HepG2 (cell line): ENCODE measurements at regions not wholly inside any gene's neighbourhood (a gene's known extent, or its start where the extent isn't known, plus 50 kb on each side); places are given as distances from the start of the nearest gene placed in this dataset.

Experiments used
- ATAC-seq: fragments of 200-7000 bp; cut with Tn5 transposase; 3 replicates; pipeline ENCODE4 v1.9.1; 2020; ENCODE audit warnings: mild to moderate bottlenecking, moderate library complexity
- BruUV-seq: library from RNA; stranded (reverse); fragments of 400-500 nt; replicated peaks from 2 replicates; lab custom pipeline; 2021; lab: Mats Ljungman, UMichigan
- CTCF ChIA-PET: fragments of 300-600 bp; formaldehyde crosslinking; extraction: SDS; loops from one replicate; lab custom pipeline; 2021; ENCODE audit warnings: low total read pairs, inconsistent platforms, low intra/inter-chr PET ratio; lab: Yijun Ruan, JAX
- POLR2A ChIA-PET: fragments of 350-600 bp; sonication (Branson Sonifier 250); formaldehyde crosslinking; loops from one replicate; lab custom pipeline; 2020; ENCODE audit warnings: antibody characterized with exemption, inconsistent platforms; lab: Yijun Ruan, JAX
- DNase-seq: peaks from one replicate; pipeline ENCODE4 v3.0.0-alpha.2; 2015; ENCODE audit warnings: low spot score
- FAIRE-seq: peaks from 3 replicates; lab custom pipeline; 2011; peaks lifted over from hg19 to GRCh38; lab: Jason Lieb, UNC
- H2AFZ ChIP-seq: one replicate; pipeline ENCODE4 v1.6.1; 2011; ENCODE audit warnings: low read length, inconsistent platforms
- H3K27ac ChIP-seq: fragments of 300-600 bp; 3 replicates; pipeline ENCODE4 v1.8.0; 2011; ENCODE audit warnings: mixed run types, mild to moderate bottlenecking, mixed read lengths, low read length, inconsistent platforms; ENCODE audit not compliant: insufficient read depth; ENCODE audit errors: extremely low read length
- H3K27me3 ChIP-seq, 2 experiments: fragments of 200-600 bp in 1 of 2; 2 replicates in 1 of 2; 3 replicates in 1 of 2; pipeline versions ENCODE4 v1.6.0 to v1.8.0; 2011; ENCODE audit warnings: low read length in 2 of 2, mild to moderate bottlenecking in 2 of 2, moderate library complexity in 2 of 2, inconsistent platforms in 1 of 2; ENCODE audit not compliant: insufficient read depth in 2 of 2, control insufficient read depth in 1 of 2
- H3K36me3 ChIP-seq, 2 experiments: fragments of 200-600 bp in 1 of 2; replicated peaks in 1 of 2; 2 replicates in 1 of 2; 3 replicates in 1 of 2; pipeline versions ENCODE4 v1.5.1 to v1.8.0; 2011; ENCODE audit warnings: low read length in 2 of 2, inconsistent platforms in 1 of 2; ENCODE audit not compliant: insufficient read depth in 2 of 2, control insufficient read depth in 1 of 2
- H3K4me1 ChIP-seq: 2 replicates; pipeline ENCODE4 v1.5.1; 2012; ENCODE audit warnings: low read length, inconsistent platforms; ENCODE audit not compliant: insufficient read depth
- H3K4me2 ChIP-seq: 2 replicates; pipeline ENCODE4 v1.6.0; 2011; ENCODE audit warnings: low read depth, low read length, inconsistent platforms
- H3K4me3 ChIP-seq, 3 experiments: fragments of 200-600 bp in 1 of 3; sonication (generic), shearing (Covaris generic) in 1 of 3; replicated peaks in 1 of 3; 2 replicates each; pipeline ENCODE4 v1.5.1; 2011 to 2016; ENCODE audit warnings: low read length in 3 of 3, inconsistent platforms in 2 of 3, low read depth in 2 of 3, mild to moderate bottlenecking in 2 of 3, control low read depth in 1 of 3, mixed read lengths in 1 of 3; ENCODE audit not compliant: insufficient read depth in 1 of 3
- H3K79me2 ChIP-seq: one replicate; pipeline ENCODE4 v1.6.1; 2011; ENCODE audit warnings: low read length, inconsistent platforms; ENCODE audit not compliant: insufficient read depth
- H3K9ac ChIP-seq: 2 replicates; pipeline ENCODE4 v1.6.0; 2011; ENCODE audit warnings: mild to moderate bottlenecking, low read depth, low read length, inconsistent platforms; ENCODE audit not compliant: insufficient read depth
- H3K9me3 ChIP-seq: 2 replicates; pipeline ENCODE4 v1.5.1; 2012; ENCODE audit warnings: mild to moderate bottlenecking, low read length
- H4K20me1 ChIP-seq: 2 replicates; pipeline ENCODE4 v1.6.0; 2011; ENCODE audit warnings: inconsistent platforms, mild to moderate bottlenecking, low read length, moderate library complexity; ENCODE audit not compliant: insufficient read depth
- ARID2 ChIP-seq: sonication (generic); formaldehyde crosslinking; IDR thresholded peaks from 2 replicates; pipeline ENCODE4 v1.8.1; 2022; ENCODE audit warnings: mild to moderate bottlenecking, missing genetic modification reagents, borderline replicate concordance
- CCAR2 ChIP-seq: fragments of 200-400 bp; formaldehyde crosslinking; optimal IDR thresholded peaks from 2 replicates; pipeline ENCODE3; 2018; ENCODE audit warnings: low read depth, mild to moderate bottlenecking, low read length, moderate library complexity
- DMAP1 ChIP-seq: IDR thresholded peaks from 2 replicates; pipeline ENCODE4 v1.6.1; 2016
- HHEX ChIP-seq: IDR thresholded peaks from 2 replicates; pipeline ENCODE4 v1.6.1; 2016; ENCODE audit warnings: control low read depth
- HNRNPH1 ChIP-seq: fragments of 200-400 bp; formaldehyde crosslinking; optimal IDR thresholded peaks from 2 replicates; pipeline ENCODE3; 2017; ENCODE audit warnings: mild to moderate bottlenecking, low read depth, low read length
- HNRNPK ChIP-seq: fragments of 200-400 bp; formaldehyde crosslinking; IDR thresholded peaks from 2 replicates; pipeline ENCODE4 v1.6.1; 2018; ENCODE audit warnings: low read length, low read depth, moderate library complexity, mild to moderate bottlenecking; ENCODE audit not compliant: poor library complexity, severe bottlenecking
- KLF6 ChIP-seq: IDR thresholded peaks from 2 replicates; pipeline ENCODE4 v1.8.0; 2016; ENCODE audit warnings: missing biosample characterization, missing genetic modification reagents
- MYC ChIP-seq: sonication (generic); formaldehyde crosslinking; IDR thresholded peaks from 2 replicates; pipeline ENCODE4 v1.9.0; 2021; ENCODE audit warnings: missing genetic modification reagents, borderline replicate concordance
- PCBP1 ChIP-seq: fragments of 200-400 bp; formaldehyde crosslinking; IDR thresholded peaks from 2 replicates; pipeline ENCODE4 v1.6.1; 2017; ENCODE audit warnings: mild to moderate bottlenecking, low read depth, low read length, borderline replicate concordance
- RBM22 ChIP-seq: fragments of 200-400 bp; formaldehyde crosslinking; optimal IDR thresholded peaks from 2 replicates; pipeline ENCODE3; 2017; ENCODE audit warnings: mild to moderate bottlenecking, low read length, moderate library complexity
- SMAD1 ChIP-seq: sonication (generic); formaldehyde crosslinking; IDR thresholded peaks from 2 replicates; pipeline ENCODE4 v1.4.0; 2020; ENCODE audit warnings: missing genetic modification reagents, low read depth, mild to moderate bottlenecking, borderline replicate concordance
- SMARCC2 ChIP-seq: fragments of 450-650 bp; IDR thresholded peaks from 2 replicates; pipeline ENCODE4 v1.6.1; 2017; ENCODE audit warnings: antibody characterized with exemption, mild to moderate bottlenecking
- SNAI1 ChIP-seq: sonication (generic); formaldehyde crosslinking; IDR thresholded peaks from 2 replicates; pipeline ENCODE4 v1.5.0; 2020; ENCODE audit warnings: mild to moderate bottlenecking, missing genetic modification reagents, borderline replicate concordance
- SP4 ChIP-seq: sonication (generic); formaldehyde crosslinking; IDR thresholded peaks from 2 replicates; pipeline ENCODE4 v1.8.1; 2023; ENCODE audit warnings: mild to moderate bottlenecking, missing genetic modification reagents
- SYNCRIP ChIP-seq: fragments of 200-400 bp; formaldehyde crosslinking; IDR thresholded peaks from 2 replicates; pipeline ENCODE4 v1.6.1; 2018; ENCODE audit warnings: mild to moderate bottlenecking, low read depth, low read length; ENCODE audit not compliant: insufficient read depth
- TEAD3 ChIP-seq: optimal IDR thresholded peaks from 2 replicates; pipeline ENCODE3; 2016; ENCODE audit warnings: borderline replicate concordance
- ZFP82 ChIP-seq: sonication (generic); formaldehyde crosslinking; IDR thresholded peaks from 2 replicates; pipeline ENCODE4 v1.5.1; 2020; ENCODE audit warnings: mild to moderate bottlenecking, missing genetic modification reagents, borderline replicate concordance
- ZNF318 ChIP-seq: sonication (generic); formaldehyde crosslinking; IDR thresholded peaks from 2 replicates; pipeline ENCODE4 v1.4.0; 2020; ENCODE audit warnings: mild to moderate bottlenecking, missing genetic modification reagents
- ZNF333 ChIP-seq: sonication (generic); formaldehyde crosslinking; IDR thresholded peaks from 2 replicates; pipeline ENCODE4 v1.4.0; 2020; ENCODE audit warnings: mild to moderate bottlenecking, missing genetic modification reagents, borderline replicate concordance
- ZNF556 ChIP-seq: sonication (generic); formaldehyde crosslinking; IDR thresholded peaks from 2 replicates; pipeline ENCODE4 v1.4.0; 2020; ENCODE audit warnings: mild to moderate bottlenecking, missing genetic modification reagents, borderline replicate concordance
- WGBS: methylation state at CpG from one replicate; pipeline ENCODE4 v1.1.6; 2017; ENCODE audit warnings: low lambda C conversion rate; 5-methylcytosine and 5-hydroxymethylcytosine counted together
- in situ Hi-C: cut with HindIII; loops from 2 replicates; pipeline ENCODE4 v1.10.0; 2017; ENCODE audit warnings: low pct_unique_long_range_greater_than_20kb; ENCODE audit not compliant: extremely low pct_ligation_motif_present
- intact Hi-C: fragments of 100-400 bp; cut with micrococcal nuclease; formaldehyde crosslinking; loops from one replicate; pipeline ENCODE4 v1.10.0; 2022; ENCODE audit not compliant: unreplicated experiment

GRCh38 chr3:17951241-17951640 is 208.8 kb upstream of the TBC1D5 start:
- no peak for ATAC-seq
- H4K20me1 ChIP-seq, result no peaks in the 10 kb centered on the region
- WGBS, result 0% methylated on average over 2 of the region's 2 CpGs
- no peak overlapping the region for H3K27ac ChIP-seq
- no peak overlapping the region for H3K4me2 ChIP-seq
- H3K79me2 ChIP-seq, result no peaks in the 10 kb centered on the region
- CTCF ChIA-PET, result no interaction called here
- no peaks in the 10 kb centered on the region for H3K4me1 ChIP-seq
- in situ Hi-C loops (no loop called here), intact Hi-C loops (no loop called here)
- POLR2A ChIA-PET, result no interaction called here
- H2AFZ ChIP-seq, result no peak overlapping the region
- TF ChIP-seq RBM22 (no peak), ARID2 (no peak), ZNF556 (no peak), HNRNPH1 (no peak), SNAI1 (CRISPR knock-in tag) (no peak), SP4 (CRISPR knock-in tag) (no peak), KLF6 (CRISPR knock-in tag) (no peak), TEAD3 (CRISPR knock-in tag) (no peak), ZNF333 (no peak), HHEX (no peak), DMAP1 (CRISPR knock-in tag) (no peak), SYNCRIP (no peak), SMAD1 (no peak), PCBP1 (no peak), CCAR2 (no peak), ZNF318 (no peak), ZFP82 (CRISPR knock-in tag) (no peak), SMARCC2 (no peak), HNRNPK (no peak), MYC (CRISPR knock-in tag) (no peak)
- no peak for DNase-seq
- no peaks in the 10 kb centered on the region; a peak in 1 of 5 replicates for H3K27me3 ChIP-seq
- BruUV-seq, result no TSS peak
- H3K4me3 ChIP-seq, result no peak overlapping the region
- no peak overlapping the region for H3K9ac ChIP-seq
- H3K9me3 ChIP-seq, result no peaks in the 10 kb centered on the region
- H3K36me3 ChIP-seq, result no peaks in the 10 kb centered on the region
- no peak for FAIRE-seq
